ENCODE measurements at regions not wholly inside any gene's neighbourhood (a gene's known extent, or its start where the extent isn't known, plus 50 kb on each side); places are given as distances from the start of the nearest gene placed in this dataset.

DNA sequence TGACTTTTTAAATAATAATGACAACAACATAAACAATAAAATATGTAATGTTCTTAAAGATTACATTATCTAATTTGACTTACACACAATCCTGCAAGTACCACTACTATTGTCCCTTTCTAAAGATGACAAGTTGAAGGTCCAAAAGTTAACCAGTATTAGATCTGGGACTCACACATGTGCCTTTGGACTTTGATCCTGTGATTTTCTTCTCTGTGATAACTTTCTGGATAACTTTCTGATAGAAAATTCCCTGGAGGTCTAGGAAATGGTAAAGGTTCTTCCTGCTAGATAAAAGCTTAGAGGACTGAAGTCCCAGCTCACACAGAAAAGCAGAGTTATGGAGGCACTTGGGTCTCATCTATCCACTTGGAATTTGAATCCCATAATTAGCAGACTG, 311.9 kb upstream of the KLHL29 start:
- no peak for TF ChIP-seq EZH2phosphoT487 (IDR thresholded peaks at IDR 0.05; ENCODE audit: low read depth)
- TF ChIP-seq, protein P1, sequence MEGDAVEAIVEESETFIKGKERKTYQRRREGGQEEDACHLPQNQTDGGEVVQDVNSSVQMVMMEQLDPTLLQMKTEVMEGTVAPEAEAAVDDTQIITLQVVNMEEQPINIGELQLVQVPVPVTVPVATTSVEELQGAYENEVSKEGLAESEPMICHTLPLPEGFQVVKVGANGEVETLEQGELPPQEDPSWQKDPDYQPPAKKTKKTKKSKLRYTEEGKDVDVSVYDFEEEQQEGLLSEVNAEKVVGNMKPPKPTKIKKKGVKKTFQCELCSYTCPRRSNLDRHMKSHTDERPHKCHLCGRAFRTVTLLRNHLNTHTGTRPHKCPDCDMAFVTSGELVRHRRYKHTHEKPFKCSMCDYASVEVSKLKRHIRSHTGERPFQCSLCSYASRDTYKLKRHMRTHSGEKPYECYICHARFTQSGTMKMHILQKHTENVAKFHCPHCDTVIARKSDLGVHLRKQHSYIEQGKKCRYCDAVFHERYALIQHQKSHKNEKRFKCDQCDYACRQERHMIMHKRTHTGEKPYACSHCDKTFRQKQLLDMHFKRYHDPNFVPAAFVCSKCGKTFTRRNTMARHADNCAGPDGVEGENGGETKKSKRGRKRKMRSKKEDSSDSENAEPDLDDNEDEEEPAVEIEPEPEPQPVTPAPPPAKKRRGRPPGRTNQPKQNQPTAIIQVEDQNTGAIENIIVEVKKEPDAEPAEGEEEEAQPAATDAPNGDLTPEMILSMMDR (IDR thresholded peaks at IDR 0.05; ENCODE audit: low read depth, low read length): no peak
- no peaks in the 10 kb centered on the region for H4K20me1 ChIP-seq (ENCODE audit: insufficient read depth, low read length)
- H3K79me2 ChIP-seq (ENCODE audit: low read length): no peaks in the 10 kb centered on the region
- no peak overlapping the region for H3K4me2 ChIP-seq (ENCODE audit: low read length)
- H3K9me3 ChIP-seq (ENCODE audit: insufficient read depth, low read length): no peaks in the 10 kb centered on the region
- no peaks in the 10 kb centered on the region for H3K36me3 ChIP-seq (replicated peaks; ENCODE audit: low read depth, low read length)
- no peaks in the 10 kb centered on the region for H3K4me1 ChIP-seq (ENCODE audit: low read length)
- H3K27me3 ChIP-seq (ENCODE audit: low read depth, low read length): no peaks in the 10 kb centered on the region
- H3K4me3 ChIP-seq (ENCODE audit: low read length): no peak overlapping the region
- no peak overlapping the region for H3K9ac ChIP-seq (ENCODE audit: low read length)
- no peak overlapping the region for H3K27ac ChIP-seq (ENCODE audit: low read length)
- H2AFZ ChIP-seq (ENCODE audit: low read depth, low read length): no peak overlapping the region

DNA sequence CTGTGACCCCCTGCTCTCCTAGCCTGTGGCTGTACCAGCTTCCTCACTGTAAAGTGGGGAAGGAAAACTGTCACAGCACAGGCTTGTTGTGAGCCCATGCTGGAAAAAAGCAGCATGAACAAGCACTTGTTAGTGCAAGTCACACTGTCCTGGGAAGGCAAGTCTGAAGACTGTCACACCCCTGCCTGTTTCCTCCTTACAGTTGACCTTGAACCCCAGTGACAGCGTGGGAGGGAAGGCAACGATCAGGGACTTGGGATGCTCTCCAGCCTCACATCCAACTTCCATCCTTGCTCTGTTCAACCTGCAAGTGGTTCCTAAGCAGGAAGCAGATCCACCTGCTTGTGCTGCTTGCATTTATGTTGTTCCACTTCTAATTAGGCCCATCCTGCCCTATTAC, 311.3 kb upstream of the KLHL29 start:
- H3K36me3 ChIP-seq (replicated peaks; ENCODE audit: low read depth, low read length): no peaks in the 10 kb centered on the region
- H2AFZ ChIP-seq (ENCODE audit: low read depth, low read length): no peak overlapping the region
- no peak overlapping the region for H3K9ac ChIP-seq (ENCODE audit: low read length)
- no peaks in the 10 kb centered on the region for H3K9me3 ChIP-seq (ENCODE audit: insufficient read depth, low read length)
- no peaks in the 10 kb centered on the region for H3K79me2 ChIP-seq (ENCODE audit: low read length)
- H3K4me1 ChIP-seq (ENCODE audit: low read length): no peaks in the 10 kb centered on the region
- H3K4me2 ChIP-seq (ENCODE audit: low read length): no peak overlapping the region
- H3K27ac ChIP-seq (ENCODE audit: low read length): no peak overlapping the region
- no peaks in the 10 kb centered on the region for H3K27me3 ChIP-seq (ENCODE audit: low read depth, low read length)
- no peak overlapping the region for H3K4me3 ChIP-seq (ENCODE audit: low read length)
- TF ChIP-seq, protein P1 (IDR thresholded peaks at IDR 0.05; ENCODE audit: low read depth, low read length): no peak
- no peak for TF ChIP-seq EZH2phosphoT487 (IDR thresholded peaks at IDR 0.05; ENCODE audit: low read depth)
- H4K20me1 ChIP-seq (ENCODE audit: insufficient read depth, low read length): no peaks in the 10 kb centered on the region

DNA sequence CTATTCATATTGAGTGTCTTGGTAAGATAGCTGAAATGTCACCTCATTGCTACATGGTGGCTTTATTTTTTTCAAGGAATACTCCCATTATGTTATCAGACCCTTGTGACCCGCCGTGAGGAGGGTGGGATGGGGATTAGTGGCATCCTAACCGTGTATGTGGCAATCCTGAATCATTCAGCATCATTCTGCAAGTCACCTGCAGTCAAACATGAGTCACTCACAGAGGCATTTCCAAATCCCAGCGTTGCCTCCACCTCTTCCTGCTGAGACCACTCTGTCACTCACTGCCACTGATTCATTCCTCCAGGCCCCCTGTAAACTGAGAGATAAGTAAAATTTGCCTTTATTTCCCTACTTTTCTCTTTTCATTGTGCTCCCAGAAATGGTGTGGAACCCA, 307.4 kb upstream of the KLHL29 start:
- Histone ChIP-seq H3K4me2 (ENCODE audit: low read length) (no peak overlapping the region), H3K79me2 (ENCODE audit: low read length) (no peaks in the 10 kb centered on the region), H3K27me3 (ENCODE audit: low read depth, low read length) (no peaks in the 10 kb centered on the region), H4K20me1 (ENCODE audit: insufficient read depth, low read length) (no peaks in the 10 kb centered on the region), H2AFZ (ENCODE audit: low read depth, low read length) (no peak overlapping the region), H3K27ac (ENCODE audit: low read length) (no peak overlapping the region), H3K9ac (ENCODE audit: low read length) (no peak overlapping the region), H3K9me3 (ENCODE audit: insufficient read depth, low read length) (no peaks in the 10 kb centered on the region), H3K4me3 (ENCODE audit: low read length) (no peak overlapping the region), H3K36me3 (replicated peaks; ENCODE audit: low read depth, low read length) (no peaks in the 10 kb centered on the region), H3K4me1 (ENCODE audit: low read length) (no peaks in the 10 kb centered on the region)
- TF ChIP-seq EZH2phosphoT487 (IDR thresholded peaks at IDR 0.05; ENCODE audit: low read depth): no peak
- TF ChIP-seq, protein P1 (IDR thresholded peaks at IDR 0.05; ENCODE audit: low read depth, low read length): no peak

DNA sequence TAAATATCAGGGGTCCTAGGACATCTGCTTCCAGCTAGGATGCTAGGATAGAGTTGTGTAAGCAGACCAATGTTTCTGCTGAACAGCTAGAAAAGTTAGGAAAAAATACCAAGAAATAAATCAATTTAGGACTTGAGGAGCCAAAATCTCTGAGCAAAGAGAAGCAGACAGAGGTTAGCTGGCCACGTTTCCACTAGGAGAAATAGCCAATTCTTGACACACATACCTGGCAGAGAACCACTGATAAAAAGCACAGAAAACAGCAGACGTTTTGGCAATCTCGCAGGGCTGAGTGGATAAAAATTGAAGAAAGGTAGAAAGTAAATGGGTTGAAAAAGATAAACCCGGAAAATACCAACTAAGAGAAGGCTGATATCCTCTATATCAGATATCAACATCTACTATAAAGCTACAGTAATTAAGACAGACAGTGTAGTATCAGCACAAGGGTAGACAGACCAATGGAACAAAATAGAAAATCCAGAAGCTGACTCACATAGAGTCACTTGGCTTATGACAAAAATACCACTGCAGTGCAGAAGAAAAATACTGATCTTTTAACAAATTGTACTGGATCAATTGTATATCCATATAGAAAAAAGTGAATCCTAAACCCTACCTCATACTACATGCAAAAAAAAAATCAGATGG, 306.1 kb upstream of the KLHL29 start:
- H2AFZ ChIP-seq (ENCODE audit: low read depth, low read length): no peak overlapping the region
- no peaks in the 10 kb centered on the region for H3K4me1 ChIP-seq (ENCODE audit: low read length)
- no peaks in the 10 kb centered on the region for H3K27me3 ChIP-seq (ENCODE audit: low read depth, low read length)
- no peak overlapping the region for H3K27ac ChIP-seq (ENCODE audit: low read length)
- no peak overlapping the region for H3K4me2 ChIP-seq (ENCODE audit: low read length)
- H3K4me3 ChIP-seq (ENCODE audit: low read length): no peak overlapping the region
- H4K20me1 ChIP-seq (ENCODE audit: insufficient read depth, low read length): no peaks in the 10 kb centered on the region
- H3K9ac ChIP-seq (ENCODE audit: low read length): no peak overlapping the region
- H3K36me3 ChIP-seq (replicated peaks; ENCODE audit: low read depth, low read length): no peaks in the 10 kb centered on the region
- no peak for TF ChIP-seq EZH2phosphoT487 (IDR thresholded peaks at IDR 0.05; ENCODE audit: low read depth)
- TF ChIP-seq, protein P1 (IDR thresholded peaks at IDR 0.05; ENCODE audit: low read depth, low read length): no peak
- H3K79me2 ChIP-seq (ENCODE audit: low read length): no peaks in the 10 kb centered on the region
- no peaks in the 10 kb centered on the region for H3K9me3 ChIP-seq (ENCODE audit: insufficient read depth, low read length)
